ENCODE measurements at regions not wholly inside any gene's neighbourhood (a gene's known extent, or its start where the extent isn't known, plus 50 kb on each side); places are given as distances from the start of the nearest gene placed in this dataset.

DNA sequence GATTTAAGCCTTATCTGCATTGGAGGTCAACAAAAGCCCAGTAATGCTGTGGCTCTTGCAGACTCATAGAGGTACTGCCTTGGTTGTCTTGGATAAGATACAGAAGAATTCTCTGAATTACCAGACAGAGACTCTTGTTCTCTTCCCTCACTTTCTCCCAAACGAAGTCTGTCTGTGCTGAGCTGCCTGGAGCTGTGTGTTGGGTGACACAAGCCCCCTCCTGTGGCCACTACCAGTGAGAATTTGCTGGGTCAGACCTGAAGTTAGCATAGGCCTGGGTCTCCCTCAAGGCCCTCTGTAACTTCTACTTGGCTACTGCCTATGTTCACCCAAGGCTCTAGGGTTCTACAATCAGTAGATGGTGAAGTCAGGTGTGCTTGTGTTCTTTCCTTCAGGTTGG, 413.0 kb downstream of the PCDH20 start (continued):
- no peak for TF ChIP-seq SIX5 (IDR thresholded peaks at IDR 0.05; ENCODE audit: low read depth, low read length)
- TF ChIP-seq SUZ12 (IDR thresholded peaks at IDR 0.05; ENCODE audit: low read length): no peak
- no peak for TF ChIP-seq CHD2 (IDR thresholded peaks at IDR 0.05; ENCODE audit: low read length)
- TF ChIP-seq GABPA (IDR thresholded peaks at IDR 0.05; ENCODE audit: borderline replicate concordance, insufficient read depth, low read length): no peak
- no peak for TF ChIP-seq KDM4A (IDR thresholded peaks at IDR 0.05; ENCODE audit: low read depth, low read length, severe bottlenecking)
- TF ChIP-seq CTBP2 (IDR thresholded peaks at IDR 0.05; ENCODE audit: borderline replicate concordance, insufficient read depth, insufficient read length, low read length): no peak
- TF ChIP-seq POLR2AphosphoS5 (IDR thresholded peaks at IDR 0.05; ENCODE audit: low read depth, low read length): no peak
- TF ChIP-seq NRF1 (IDR thresholded peaks at IDR 0.05; ENCODE audit: low read depth, low read length): no peak
- TF ChIP-seq RBBP5 (IDR thresholded peaks at IDR 0.05; ENCODE audit: borderline replicate concordance, low read depth, low read length): no peak
- TF ChIP-seq RNF2 (IDR thresholded peaks at IDR 0.05; ENCODE audit: borderline replicate concordance, low read depth, low read length, missing control alignments, poor library complexity, severe bottlenecking): no peak
- TF ChIP-seq, protein P1, sequence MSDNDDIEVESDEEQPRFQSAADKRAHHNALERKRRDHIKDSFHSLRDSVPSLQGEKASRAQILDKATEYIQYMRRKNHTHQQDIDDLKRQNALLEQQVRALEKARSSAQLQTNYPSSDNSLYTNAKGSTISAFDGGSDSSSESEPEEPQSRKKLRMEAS (IDR thresholded peaks at IDR 0.05): no peak
- TF ChIP-seq, protein P2, sequence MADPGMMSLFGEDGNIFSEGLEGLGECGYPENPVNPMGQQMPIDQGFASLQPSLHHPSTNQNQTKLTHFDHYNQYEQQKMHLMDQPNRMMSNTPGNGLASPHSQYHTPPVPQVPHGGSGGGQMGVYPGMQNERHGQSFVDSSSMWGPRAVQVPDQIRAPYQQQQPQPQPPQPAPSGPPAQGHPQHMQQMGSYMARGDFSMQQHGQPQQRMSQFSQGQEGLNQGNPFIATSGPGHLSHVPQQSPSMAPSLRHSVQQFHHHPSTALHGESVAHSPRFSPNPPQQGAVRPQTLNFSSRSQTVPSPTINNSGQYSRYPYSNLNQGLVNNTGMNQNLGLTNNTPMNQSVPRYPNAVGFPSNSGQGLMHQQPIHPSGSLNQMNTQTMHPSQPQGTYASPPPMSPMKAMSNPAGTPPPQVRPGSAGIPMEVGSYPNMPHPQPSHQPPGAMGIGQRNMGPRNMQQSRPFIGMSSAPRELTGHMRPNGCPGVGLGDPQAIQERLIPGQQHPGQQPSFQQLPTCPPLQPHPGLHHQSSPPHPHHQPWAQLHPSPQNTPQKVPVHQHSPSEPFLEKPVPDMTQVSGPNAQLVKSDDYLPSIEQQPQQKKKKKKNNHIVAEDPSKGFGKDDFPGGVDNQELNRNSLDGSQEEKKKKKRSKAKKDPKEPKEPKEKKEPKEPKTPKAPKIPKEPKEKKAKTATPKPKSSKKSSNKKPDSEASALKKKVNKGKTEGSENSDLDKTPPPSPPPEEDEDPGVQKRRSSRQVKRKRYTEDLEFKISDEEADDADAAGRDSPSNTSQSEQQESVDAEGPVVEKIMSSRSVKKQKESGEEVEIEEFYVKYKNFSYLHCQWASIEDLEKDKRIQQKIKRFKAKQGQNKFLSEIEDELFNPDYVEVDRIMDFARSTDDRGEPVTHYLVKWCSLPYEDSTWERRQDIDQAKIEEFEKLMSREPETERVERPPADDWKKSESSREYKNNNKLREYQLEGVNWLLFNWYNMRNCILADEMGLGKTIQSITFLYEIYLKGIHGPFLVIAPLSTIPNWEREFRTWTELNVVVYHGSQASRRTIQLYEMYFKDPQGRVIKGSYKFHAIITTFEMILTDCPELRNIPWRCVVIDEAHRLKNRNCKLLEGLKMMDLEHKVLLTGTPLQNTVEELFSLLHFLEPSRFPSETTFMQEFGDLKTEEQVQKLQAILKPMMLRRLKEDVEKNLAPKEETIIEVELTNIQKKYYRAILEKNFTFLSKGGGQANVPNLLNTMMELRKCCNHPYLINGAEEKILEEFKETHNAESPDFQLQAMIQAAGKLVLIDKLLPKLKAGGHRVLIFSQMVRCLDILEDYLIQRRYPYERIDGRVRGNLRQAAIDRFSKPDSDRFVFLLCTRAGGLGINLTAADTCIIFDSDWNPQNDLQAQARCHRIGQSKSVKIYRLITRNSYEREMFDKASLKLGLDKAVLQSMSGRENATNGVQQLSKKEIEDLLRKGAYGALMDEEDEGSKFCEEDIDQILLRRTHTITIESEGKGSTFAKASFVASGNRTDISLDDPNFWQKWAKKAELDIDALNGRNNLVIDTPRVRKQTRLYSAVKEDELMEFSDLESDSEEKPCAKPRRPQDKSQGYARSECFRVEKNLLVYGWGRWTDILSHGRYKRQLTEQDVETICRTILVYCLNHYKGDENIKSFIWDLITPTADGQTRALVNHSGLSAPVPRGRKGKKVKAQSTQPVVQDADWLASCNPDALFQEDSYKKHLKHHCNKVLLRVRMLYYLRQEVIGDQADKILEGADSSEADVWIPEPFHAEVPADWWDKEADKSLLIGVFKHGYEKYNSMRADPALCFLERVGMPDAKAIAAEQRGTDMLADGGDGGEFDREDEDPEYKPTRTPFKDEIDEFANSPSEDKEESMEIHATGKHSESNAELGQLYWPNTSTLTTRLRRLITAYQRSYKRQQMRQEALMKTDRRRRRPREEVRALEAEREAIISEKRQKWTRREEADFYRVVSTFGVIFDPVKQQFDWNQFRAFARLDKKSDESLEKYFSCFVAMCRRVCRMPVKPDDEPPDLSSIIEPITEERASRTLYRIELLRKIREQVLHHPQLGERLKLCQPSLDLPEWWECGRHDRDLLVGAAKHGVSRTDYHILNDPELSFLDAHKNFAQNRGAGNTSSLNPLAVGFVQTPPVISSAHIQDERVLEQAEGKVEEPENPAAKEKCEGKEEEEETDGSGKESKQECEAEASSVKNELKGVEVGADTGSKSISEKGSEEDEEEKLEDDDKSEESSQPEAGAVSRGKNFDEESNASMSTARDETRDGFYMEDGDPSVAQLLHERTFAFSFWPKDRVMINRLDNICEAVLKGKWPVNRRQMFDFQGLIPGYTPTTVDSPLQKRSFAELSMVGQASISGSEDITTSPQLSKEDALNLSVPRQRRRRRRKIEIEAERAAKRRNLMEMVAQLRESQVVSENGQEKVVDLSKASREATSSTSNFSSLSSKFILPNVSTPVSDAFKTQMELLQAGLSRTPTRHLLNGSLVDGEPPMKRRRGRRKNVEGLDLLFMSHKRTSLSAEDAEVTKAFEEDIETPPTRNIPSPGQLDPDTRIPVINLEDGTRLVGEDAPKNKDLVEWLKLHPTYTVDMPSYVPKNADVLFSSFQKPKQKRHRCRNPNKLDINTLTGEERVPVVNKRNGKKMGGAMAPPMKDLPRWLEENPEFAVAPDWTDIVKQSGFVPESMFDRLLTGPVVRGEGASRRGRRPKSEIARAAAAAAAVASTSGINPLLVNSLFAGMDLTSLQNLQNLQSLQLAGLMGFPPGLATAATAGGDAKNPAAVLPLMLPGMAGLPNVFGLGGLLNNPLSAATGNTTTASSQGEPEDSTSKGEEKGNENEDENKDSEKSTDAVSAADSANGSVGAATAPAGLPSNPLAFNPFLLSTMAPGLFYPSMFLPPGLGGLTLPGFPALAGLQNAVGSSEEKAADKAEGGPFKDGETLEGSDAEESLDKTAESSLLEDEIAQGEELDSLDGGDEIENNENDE (IDR thresholded peaks at IDR 0.05; ENCODE audit: insufficient replicate concordance, low read length): no peak
